Activated CD8-positive, alpha-beta T cell treated with anti-CD3 and anti-CD28 coated beads for 36 hours (primary cell): ENCODE measurements at regions not wholly inside any gene's neighbourhood (a gene's known extent, or its start where the extent isn't known, plus 50 kb on each side); places are given as distances from the start of the nearest gene placed in this dataset.

Source experiments
- ATAC-seq: fragments of 200-7000 bp; cut with Tn5 transposase; one replicate; pipeline ENCODE4 v1.10.0; 2021; ENCODE audit warnings: mild to moderate bottlenecking, moderate library complexity
- CTCF ChIA-PET: fragments of 350-600 bp; sonication (Branson Sonifier 250); formaldehyde crosslinking; loops from one replicate; lab custom pipeline; 2021; ENCODE audit warnings: antibody characterized with exemption; lab: Charles Lee
- POLR2A ChIA-PET: fragments of 350-600 bp; sonication (Branson Sonifier 250); formaldehyde crosslinking; loops from one replicate; lab custom pipeline; 2021; ENCODE audit warnings: antibody characterized with exemption; lab: Charles Lee
- DNase-seq: peaks from one replicate; pipeline ENCODE4 v3.0.0-alpha.2; 2020
- H3K27ac Mint-ChIP-seq: one replicate; pipeline ENCODE4 v1.8.0; 2021; ENCODE audit warnings: mild to moderate bottlenecking, mixed read lengths
- H3K27me3 Mint-ChIP-seq: one replicate; pipeline ENCODE4 v1.8.0; 2021; ENCODE audit warnings: mixed read lengths
- H3K36me3 Mint-ChIP-seq: one replicate; pipeline ENCODE4 v1.8.0; 2021; ENCODE audit warnings: low read depth, mixed read lengths
- H3K4me1 Mint-ChIP-seq: one replicate; pipeline ENCODE4 v1.8.0; 2021; ENCODE audit warnings: low read depth, mixed read lengths
- H3K4me3 Mint-ChIP-seq: one replicate; pipeline ENCODE4 v1.8.0; 2021; ENCODE audit warnings: mild to moderate bottlenecking, moderate library complexity, mixed read lengths
- H3K9me3 Mint-ChIP-seq: one replicate; pipeline ENCODE4 v1.8.0; 2021; ENCODE audit warnings: mixed read lengths
- CTCF ChIP-seq: fragments of 200-600 bp; IDR thresholded peaks from one replicate; pipeline ENCODE4 v1.8.0; 2022; ENCODE audit warnings: antibody characterized with exemption, mild to moderate bottlenecking
- intact Hi-C: fragments of 100-400 bp; cut with micrococcal nuclease; formaldehyde crosslinking; loops from one replicate; pipeline ENCODE4 v1.10.0; 2022

- POLR2A ChIA-PET = no interaction called here
- DNase-seq (no peak), ATAC-seq (no peak)
- intact Hi-C loops = no loop called here
- Mint-ChIP-seq H3K4me3 (no peak overlapping the region), H3K27me3 (peaks cover 2% of the 10 kb centered on the region), H3K4me1 (no peaks in the 10 kb centered on the region), H3K9me3 (no peaks in the 10 kb centered on the region), H3K36me3 (no peaks in the 10 kb centered on the region), H3K27ac (no peak overlapping the region)
- CTCF ChIA-PET = no interaction called here
- no peak for TF ChIP-seq CTCF
These were observed 92.2 kb upstream of the RAPGEF2 start for GRCh38 chr4:159010563-159011260.

- Mint-ChIP-seq H3K27me3 (peaks cover 4% of the 10 kb centered on the region), H3K36me3 (no peaks in the 10 kb centered on the region), H3K4me1 (no peaks in the 10 kb centered on the region), H3K9me3 (no peaks in the 10 kb centered on the region), H3K4me3 (no peak overlapping the region), H3K27ac (no peak overlapping the region)
- CTCF ChIA-PET = no interaction called here
- no peak for TF ChIP-seq CTCF
- DNase-seq = no peak
- POLR2A ChIA-PET = no interaction called here
- ATAC-seq = no peak
- intact Hi-C loops = no loop called here
These were observed 90.5 kb upstream of the RAPGEF2 start for GRCh38 chr4:159012381-159012780.

GRCh38 chr4:159013692-159014091, 89.2 kb upstream of the RAPGEF2 start:
- Mint-ChIP-seq H3K9me3 (no peaks in the 10 kb centered on the region), H3K27ac (no peak overlapping the region), H3K4me1 (no peaks in the 10 kb centered on the region), H3K36me3 (no peaks in the 10 kb centered on the region), H3K4me3 (no peak overlapping the region), H3K27me3 (peaks cover 4% of the 10 kb centered on the region)
- ATAC-seq = no peak
- DNase-seq = no peak
- ChIA-PET CTCF (no interaction called here), POLR2A (interaction anchor here (0.6 kb wide), 1 partner anchor 505 kb away, joined by 3 read pairs; no protein-coding TSS in a partner anchor)
- no peak for TF ChIP-seq CTCF
- intact Hi-C loops = no loop called here

GRCh38 chr4:159014859-159015258, 88.0 kb upstream of the RAPGEF2 start:
- ATAC-seq (no peak), DNase-seq (no peak)
- Mint-ChIP-seq H3K4me1 (no peaks in the 10 kb centered on the region), H3K27ac (no peak overlapping the region), H3K27me3 (peaks cover 3% of the 10 kb centered on the region), H3K4me3 (no peak overlapping the region), H3K9me3 (no peaks in the 10 kb centered on the region), H3K36me3 (no peaks in the 10 kb centered on the region)
- TF ChIP-seq CTCF = no peak
- intact Hi-C loops = no loop called here
- CTCF ChIA-PET = no interaction called here
- POLR2A ChIA-PET = no interaction called here

- POLR2A ChIA-PET = no interaction called here
- no peak for TF ChIP-seq CTCF
- H3K4me1 Mint-ChIP-seq = no peaks in the 10 kb centered on the region
- intact Hi-C loops = no loop called here
- no peak overlapping the region for H3K27ac Mint-ChIP-seq
- H3K9me3 Mint-ChIP-seq = no peaks in the 10 kb centered on the region
- no peak overlapping the region for H3K4me3 Mint-ChIP-seq
- peaks cover 1% of the 10 kb centered on the region for H3K27me3 Mint-ChIP-seq
- ATAC-seq (no peak), DNase-seq (no peak)
- CTCF ChIA-PET = interaction anchor here (1.2 kb wide), 1 partner anchor 11 kb away, joined by 3 read pairs; no protein-coding TSS in a partner anchor
- no peaks in the 10 kb centered on the region for H3K36me3 Mint-ChIP-seq
These were observed 87.0 kb upstream of the RAPGEF2 start for GRCh38 chr4:159015841-159016240.
